Endothelial cell of umbilical vein (primary cell): ENCODE measurements at regions not wholly inside any gene's neighbourhood (a gene's known extent, or its start where the extent isn't known, plus 50 kb on each side); places are given as distances from the start of the nearest gene placed in this dataset.

Experiments
- BruUV-seq: library from RNA; stranded (reverse); fragments of 400-500 nt; replicated peaks from 2 replicates; lab custom pipeline; 2021; lab: Mats Ljungman, UMichigan
- CTCF ChIA-PET: fragments of 300-600, 350-600 bp; sonication (Branson Sonifier 250); formaldehyde crosslinking; loops from one replicate; lab custom pipeline; 2021; ENCODE audit warnings: antibody characterized with exemption, inconsistent platforms; lab: Charles Lee
- POLR2A ChIA-PET: fragments of 300-600, 350-600 bp; sonication (Branson Sonifier 250); formaldehyde crosslinking; loops from one replicate; lab custom pipeline; 2021; ENCODE audit warnings: antibody characterized with exemption, inconsistent platforms; lab: Charles Lee
- DNase-seq: peaks from one replicate; pipeline ENCODE4 v3.0.0-alpha.2; 2011; ENCODE audit warnings: low read depth, low spot score
- FAIRE-seq: peaks from 2 replicates; lab custom pipeline; 2011; peaks lifted over from hg19 to GRCh38; lab: Jason Lieb, UNC
- H2AFZ ChIP-seq: 2 replicates; pipeline ENCODE4 v1.6.0; 2012; ENCODE audit warnings: low read depth, low read length, control low read depth, inconsistent platforms
- H3K27ac ChIP-seq: 2 replicates; pipeline ENCODE4 v1.5.1; 2011; ENCODE audit warnings: low read depth, mild to moderate bottlenecking, control low read depth, low read length, moderate library complexity; ENCODE audit not compliant: insufficient read depth
- H3K27me3 ChIP-seq, 2 experiments: 2 replicates each; pipeline versions ENCODE4 v1.6.0 to v1.6.1; 2011; ENCODE audit warnings: low read length in 2 of 2, mixed read lengths in 1 of 2; ENCODE audit not compliant: control insufficient read depth in 2 of 2, insufficient read depth in 2 of 2
- H3K36me3 ChIP-seq, 2 experiments: 2 replicates in 1 of 2; 3 replicates in 1 of 2; pipeline ENCODE4 v1.5.1; 2011; ENCODE audit warnings: low read length in 2 of 2, mild to moderate bottlenecking in 1 of 2, moderate library complexity in 1 of 2; ENCODE audit not compliant: control insufficient read depth in 2 of 2, insufficient read depth in 2 of 2; ENCODE audit errors: extremely low read depth in 1 of 2
- H3K4me1 ChIP-seq: 3 replicates; pipeline ENCODE4 v1.5.1; 2011; ENCODE audit warnings: mild to moderate bottlenecking, low read length; ENCODE audit not compliant: control insufficient read depth, insufficient read depth; ENCODE audit errors: extremely low read depth
- H3K4me2 ChIP-seq: 2 replicates; pipeline ENCODE4 v1.6.1; 2011; ENCODE audit warnings: low read length, control low read depth, mixed read lengths; ENCODE audit not compliant: insufficient read depth
- H3K4me3 ChIP-seq, 3 experiments: fragments of 200-600 bp in 1 of 3; sonication (generic), shearing (Covaris generic) in 1 of 3; replicated peaks in 1 of 3; 2 replicates each; pipeline ENCODE4 v1.5.1; 2011 to 2016; ENCODE audit warnings: control low read depth in 3 of 3, low read length in 3 of 3, mild to moderate bottlenecking in 2 of 3, inconsistent platforms in 1 of 3, low read depth in 1 of 3, moderate library complexity in 1 of 3; ENCODE audit not compliant: insufficient read depth in 1 of 3
- H3K79me2 ChIP-seq: 2 replicates; pipeline ENCODE4 v1.6.0; 2012; ENCODE audit warnings: low read length, inconsistent platforms; ENCODE audit not compliant: control insufficient read depth, insufficient read depth
- H3K9ac ChIP-seq: replicated peaks from 2 replicates; pipeline ENCODE3; 2011; ENCODE audit warnings: low read length, control low read depth; ENCODE audit not compliant: insufficient read depth; ENCODE audit errors: extremely low read depth
- H3K9me1 ChIP-seq: replicated peaks from 3 replicates; pipeline ENCODE4 v1.6.0; 2011; ENCODE audit warnings: mild to moderate bottlenecking, low read length; ENCODE audit not compliant: control insufficient read depth, insufficient read depth; ENCODE audit errors: extremely low read depth
- H3K9me3 ChIP-seq: replicated peaks from 2 replicates; pipeline ENCODE4 v1.5.1; 2012; ENCODE audit warnings: low read length, inconsistent platforms; ENCODE audit not compliant: control insufficient read depth, insufficient read depth
- H4K20me1 ChIP-seq: replicated peaks from 2 replicates; pipeline ENCODE3; 2011; ENCODE audit warnings: mild to moderate bottlenecking, low read length; ENCODE audit not compliant: control insufficient read depth, insufficient read depth; ENCODE audit errors: extremely low read depth
- CTCF ChIP-seq, 2 donors: IDR thresholded peaks; 1 replicate in 1 of 2; 2 replicates in 1 of 2; pipeline ENCODE4 v1.5.1; 2011; ENCODE audit warnings: low read length in 2 of 2, mild to moderate bottlenecking in 2 of 2, moderate library complexity in 2 of 2, control low read depth in 1 of 2, inconsistent platforms in 1 of 2, low read depth in 1 of 2; ENCODE audit not compliant: insufficient read depth in 1 of 2; ENCODE audit errors: extremely low read depth in 1 of 2
- EZH2 ChIP-seq: IDR thresholded peaks from 2 replicates; pipeline ENCODE4 v1.6.1; 2012; ENCODE audit warnings: borderline replicate concordance, low read depth, mild to moderate bottlenecking, moderate library complexity, low read length, inconsistent platforms; ENCODE audit not compliant: severe bottlenecking
- FOS ChIP-seq: IDR thresholded peaks from 2 replicates; pipeline ENCODE4 v1.6.1; 2011; ENCODE audit warnings: mild to moderate bottlenecking, low read length, moderate library complexity, borderline replicate concordance; ENCODE audit not compliant: insufficient read depth
- GATA2 ChIP-seq: IDR thresholded peaks from 2 replicates; pipeline ENCODE4 v1.7.0; 2011; ENCODE audit warnings: low read depth, mild to moderate bottlenecking, moderate library complexity, mixed read lengths, low read length; ENCODE audit not compliant: insufficient read length, insufficient read depth
- JUN ChIP-seq: IDR thresholded peaks from 2 replicates; pipeline ENCODE4 v1.6.1; 2011; ENCODE audit warnings: borderline replicate concordance, low read depth; ENCODE audit not compliant: insufficient read length, insufficient read depth
- MAX ChIP-seq: IDR thresholded peaks from 2 replicates; pipeline ENCODE4 v1.6.1; 2011; ENCODE audit not compliant: insufficient read depth, insufficient read length
- MYC ChIP-seq: IDR thresholded peaks from one replicate; pipeline ENCODE4 v1.6.1; 2011; ENCODE audit warnings: mild to moderate bottlenecking, low read depth, low read length
- POLR2A ChIP-seq: IDR thresholded peaks from 2 replicates; pipeline ENCODE4 v1.6.1; 2012; ENCODE audit warnings: low read depth, mild to moderate bottlenecking, control low read depth, low read length
- POLR2AphosphoS5 ChIP-seq: IDR thresholded peaks from 2 replicates; pipeline ENCODE4 v1.6.1; 2012; ENCODE audit warnings: low read depth, mild to moderate bottlenecking, control low read depth, low read length, moderate library complexity; ENCODE audit not compliant: insufficient read depth
- dilution Hi-C: fragments of 300-500 bp; cut with MboI; formaldehyde crosslinking; loops from one replicate; pipeline ENCODE4 v1.15.0; 2019; ENCODE audit warnings: low sequenced_read_pairs; ENCODE audit not compliant: extremely low pct_ligation_motif_present
- intact Hi-C: fragments of 100-400 bp; cut with micrococcal nuclease; formaldehyde crosslinking; loops from one replicate; pipeline ENCODE4 v1.10.0; 2022

GRCh38 chr2:147490401-147491261 lies 354.2 kb upstream of the ACVR2A start:
- H3K9me3 ChIP-seq, result no peaks in the 10 kb centered on the region
- TF ChIP-seq POLR2A, result no peak
- no peak for TF ChIP-seq EZH2
- TF ChIP-seq FOS, result no peak
- TF ChIP-seq MYC, result no peak
- no peak for TF ChIP-seq POLR2AphosphoS5
- no peak for TF ChIP-seq JUN
- TF ChIP-seq MAX, result no peak
- TF ChIP-seq GATA2, result no peak
- TF ChIP-seq CTCF (IDR thresholded peaks at IDR 0.05; ENCODE audit: extremely low read depth in 1 of 2, insufficient read depth in 1 of 2, low read depth in 1 of 2, low read length in 2 of 2), result no peak
- dilution Hi-C loops (no loop called here), intact Hi-C loops (no loop called here)
- ChIA-PET POLR2A (no interaction called here), CTCF (no interaction called here)
- no peak overlapping the region for H3K27ac ChIP-seq
- FAIRE-seq (no peak), DNase-seq (no peak)
- no TSS peak for BruUV-seq
- no peaks in the 10 kb centered on the region for H3K79me2 ChIP-seq
- H3K9me1 ChIP-seq, result no peaks in the 10 kb centered on the region
- H4K20me1 ChIP-seq, result no peaks in the 10 kb centered on the region
- no peaks in the 10 kb centered on the region for H3K4me1 ChIP-seq
- no peak overlapping the region for H3K4me3 ChIP-seq
- no peak overlapping the region for H2AFZ ChIP-seq
- no peaks in the 10 kb centered on the region for H3K27me3 ChIP-seq
- H3K9ac ChIP-seq, result no peak overlapping the region
- H3K36me3 ChIP-seq, result no peaks in the 10 kb centered on the region
- no peak overlapping the region for H3K4me2 ChIP-seq
